ENCODE measurements at regions not wholly inside any gene's neighbourhood (a gene's known extent, or its start where the extent isn't known, plus 50 kb on each side); places are given as distances from the start of the nearest gene placed in this dataset.

- Histone ChIP-seq H2AFZ (ENCODE audit: low read length) (no peak overlapping the region), H3K9ac (ENCODE audit: low read length) (no peak overlapping the region), H3K27me3 (ENCODE audit: low read length) (no peaks in the 10 kb centered on the region), H3K9me3 (ENCODE audit: low read length) (no peaks in the 10 kb centered on the region), H3K27ac (ENCODE audit: low read length) (no peak overlapping the region), H3K4me1 (ENCODE audit: insufficient read depth, low read length) (no peaks in the 10 kb centered on the region), H3K9me2 (replicated peaks; ENCODE audit: low read length) (no peaks in the 10 kb centered on the region), H3F3A (ENCODE audit: low read length, unreplicated experiment) (no peaks in the 10 kb centered on the region), H3K4me3 (ENCODE audit: low read length) (no peak overlapping the region), H4K20me1 (ENCODE audit: low read length) (no peaks in the 10 kb centered on the region), H3K79me2 (ENCODE audit: low read length) (no peaks in the 10 kb centered on the region), H3K36me3 (ENCODE audit: low read depth, low read length) (no peaks in the 10 kb centered on the region), H3K4me2 (ENCODE audit: low read length) (no peak overlapping the region)
- no peak for DNase-seq
- intact Hi-C loops (cut with micrococcal nuclease) = no loop called here
- POLR2A ChIA-PET (ENCODE audit: unreplicated experiment) = no interaction called here
- CTCF ChIA-PET = no interaction called here
- no TSS peak for BruUV-seq (replicated peaks)
- no peak for TF ChIP-seq EZH2phosphoT487 (IDR thresholded peaks at IDR 0.05; ENCODE audit: borderline replicate concordance, low read length)
- no peak for TF ChIP-seq EZH2 (IDR thresholded peaks at IDR 0.05; ENCODE audit: low read length, unreplicated experiment)
- no peak for TF ChIP-seq CTCF (conservative IDR thresholded peaks at IDR 0.05; ENCODE audit: low read depth, low read length)
- ATAC-seq = no peak
Observed at GRCh38 chr2:82158150-82158549, 1853.6 kb upstream of the LRRTM1 start.

GRCh38 chr2:82155469-82155868 is 1850.9 kb upstream of the LRRTM1 start:
- H4K20me1 ChIP-seq (ENCODE audit: low read length) = no peaks in the 10 kb centered on the region
- no peaks in the 10 kb centered on the region for H3F3A ChIP-seq (ENCODE audit: low read length, unreplicated experiment)
- no peaks in the 10 kb centered on the region for H3K9me3 ChIP-seq (ENCODE audit: low read length)
- intact Hi-C loops (cut with micrococcal nuclease) = no loop called here
- H3K9me2 ChIP-seq (replicated peaks; ENCODE audit: low read length) = no peaks in the 10 kb centered on the region
- no peaks in the 10 kb centered on the region for H3K79me2 ChIP-seq (ENCODE audit: low read length)
- BruUV-seq (replicated peaks) = no TSS peak
- ATAC-seq = no peak
- H3K4me1 ChIP-seq (ENCODE audit: insufficient read depth, low read length) = no peaks in the 10 kb centered on the region
- H3K9ac ChIP-seq (ENCODE audit: low read length) = no peak overlapping the region
- POLR2A ChIA-PET (ENCODE audit: unreplicated experiment) = no interaction called here
- H3K27ac ChIP-seq (ENCODE audit: low read length) = no peak overlapping the region
- H3K27me3 ChIP-seq (ENCODE audit: low read length) = no peaks in the 10 kb centered on the region
- no peaks in the 10 kb centered on the region for H3K36me3 ChIP-seq (ENCODE audit: low read depth, low read length)
- TF ChIP-seq CTCF (conservative IDR thresholded peaks at IDR 0.05; ENCODE audit: low read depth, low read length) = no peak
- no peak for TF ChIP-seq EZH2 (IDR thresholded peaks at IDR 0.05; ENCODE audit: low read length, unreplicated experiment)
- no peak for TF ChIP-seq EZH2phosphoT487 (IDR thresholded peaks at IDR 0.05; ENCODE audit: borderline replicate concordance, low read length)
- no peak overlapping the region for H2AFZ ChIP-seq (ENCODE audit: low read length)
- DNase-seq = no peak
- no peak overlapping the region for H3K4me3 ChIP-seq (ENCODE audit: low read length)
- CTCF ChIA-PET = no interaction called here
- no peak overlapping the region for H3K4me2 ChIP-seq (ENCODE audit: low read length)

GRCh38 chr2:82143343-82143742 is 1838.8 kb upstream of the LRRTM1 start:
- CTCF ChIA-PET = no interaction called here
- Histone ChIP-seq H3K36me3 (ENCODE audit: low read depth, low read length) (no peaks in the 10 kb centered on the region), H3K27ac (ENCODE audit: low read length) (no peak overlapping the region), H3K4me1 (ENCODE audit: insufficient read depth, low read length) (peaks cover 21% of the 10 kb centered on the region), H4K20me1 (ENCODE audit: low read length) (no peaks in the 10 kb centered on the region), H3K79me2 (ENCODE audit: low read length) (no peaks in the 10 kb centered on the region), H3K9me2 (replicated peaks; ENCODE audit: low read length) (no peaks in the 10 kb centered on the region), H2AFZ (ENCODE audit: low read length) (no peak overlapping the region), H3K9me3 (ENCODE audit: low read length) (no peaks in the 10 kb centered on the region), H3F3A (ENCODE audit: low read length, unreplicated experiment) (no peaks in the 10 kb centered on the region), H3K4me3 (ENCODE audit: low read length) (no peak overlapping the region), H3K27me3 (ENCODE audit: low read length) (no peaks in the 10 kb centered on the region), H3K4me2 (ENCODE audit: low read length) (no peak overlapping the region), H3K9ac (ENCODE audit: low read length) (no peak overlapping the region)
- DNase-seq (no peak), ATAC-seq (no peak)
- TF ChIP-seq EZH2 (IDR thresholded peaks at IDR 0.05; ENCODE audit: low read length, unreplicated experiment) (no peak), EZH2phosphoT487 (IDR thresholded peaks at IDR 0.05; ENCODE audit: borderline replicate concordance, low read length) (no peak), CTCF (conservative IDR thresholded peaks at IDR 0.05; ENCODE audit: low read depth, low read length) (no peak)
- intact Hi-C loops (cut with micrococcal nuclease) = no loop called here
- POLR2A ChIA-PET (ENCODE audit: unreplicated experiment) = no interaction called here
- BruUV-seq (replicated peaks) = no TSS peak
